ENCODE measurements at regions not wholly inside any gene's neighbourhood (a gene's known extent, or its start where the extent isn't known, plus 50 kb on each side); places are given as distances from the start of the nearest gene placed in this dataset.

DNA sequence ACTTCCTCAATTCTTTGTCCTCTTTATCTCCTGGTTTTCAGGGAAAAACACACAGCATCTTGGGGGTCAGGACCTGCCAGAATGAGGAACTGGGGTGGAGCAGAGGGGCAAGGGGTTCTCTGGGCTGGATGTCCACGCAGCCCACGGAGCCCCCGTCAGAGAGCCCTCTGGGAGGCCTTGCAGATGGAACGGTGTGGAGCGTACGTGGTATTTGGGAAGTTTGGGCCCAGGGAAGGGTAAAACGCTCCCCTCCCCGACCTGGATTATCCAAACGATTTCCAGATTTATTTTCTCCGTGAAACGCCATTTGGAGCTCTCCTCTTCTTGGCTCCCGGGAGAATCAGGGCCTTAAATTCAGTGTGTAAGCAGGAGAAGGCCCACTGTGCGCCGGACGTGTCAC lies 51.7 kb upstream of the ZNF536 start:
- no peak overlapping the region for H3K27ac Mint-ChIP-seq
- intact Hi-C loops (cut with micrococcal nuclease), result no loop called here
- peaks cover 6% of the 10 kb centered on the region for H3K9me3 Mint-ChIP-seq
- no peak for DNase-seq
- H3K4me3 Mint-ChIP-seq, result no peak overlapping the region
- ChIA-PET CTCF (no interaction called here), POLR2A (no interaction called here)
- no peak for ATAC-seq
- H3K36me3 Mint-ChIP-seq (ENCODE audit: low read depth), result no peaks in the 10 kb centered on the region
- H3K4me1 Mint-ChIP-seq (ENCODE audit: low read depth), result no peaks in the 10 kb centered on the region
- TF ChIP-seq CTCF (IDR thresholded peaks at IDR 0.05), result no peak
- H3K27me3 Mint-ChIP-seq, result peaks cover 2% of the 10 kb centered on the region

DNA sequence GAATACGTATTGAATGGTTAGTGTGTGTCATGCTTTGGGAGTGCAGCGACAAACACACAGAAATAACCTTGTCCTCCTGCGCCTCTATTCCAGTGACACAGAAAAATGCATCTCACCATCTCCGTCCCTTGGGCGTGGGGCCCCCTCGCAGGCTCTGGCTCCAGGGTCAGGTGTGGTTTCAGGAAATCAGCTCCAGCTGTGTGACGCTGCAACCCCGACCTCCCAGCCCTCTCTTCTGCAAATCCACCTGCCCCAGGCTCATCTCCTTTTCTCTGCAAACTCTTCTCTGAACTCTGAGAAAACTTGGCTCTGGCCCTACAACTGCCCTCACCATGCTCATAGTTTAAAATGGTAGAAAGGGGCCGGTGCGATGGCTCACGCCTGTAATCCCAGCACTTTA lies 51.3 kb upstream of the ZNF536 start:
- intact Hi-C loops (cut with micrococcal nuclease), result no loop called here
- Mint-ChIP-seq H3K4me1 (ENCODE audit: low read depth) (no peaks in the 10 kb centered on the region), H3K4me3 (no peak overlapping the region), H3K27me3 (peaks cover 2% of the 10 kb centered on the region), H3K27ac (no peak overlapping the region), H3K9me3 (peaks cover 4% of the 10 kb centered on the region), H3K36me3 (ENCODE audit: low read depth) (no peaks in the 10 kb centered on the region)
- DNase-seq, result no peak
- TF ChIP-seq CTCF (IDR thresholded peaks at IDR 0.05), result no peak
- CTCF ChIA-PET, result no interaction called here
- no peak for ATAC-seq
- POLR2A ChIA-PET, result no interaction called here
